ENCODE measurements at regions not wholly inside any gene's neighbourhood (a gene's known extent, or its start where the extent isn't known, plus 50 kb on each side); places are given as distances from the start of the nearest gene placed in this dataset.

GRCh38 chr3:139770577-139770976, 92.8 kb upstream of the NMNAT3 start:
- Histone ChIP-seq H3K4me3 (ENCODE audit: low read length) (no peak overlapping the region), H3K27ac (ENCODE audit: low read length) (no peak overlapping the region), H3K9me2 (replicated peaks; ENCODE audit: insufficient read depth, low read length) (no peaks in the 10 kb centered on the region), H3K36me3 (replicated peaks; ENCODE audit: insufficient read depth, low read length) (no peaks in the 10 kb centered on the region), H3F3A (ENCODE audit: insufficient read depth, low read length) (no peaks in the 10 kb centered on the region), H3K79me2 (ENCODE audit: low read length) (no peaks in the 10 kb centered on the region), H3K9ac (ENCODE audit: low read length) (no peak overlapping the region), H4K20me1 (ENCODE audit: insufficient read depth, low read length) (no peaks in the 10 kb centered on the region), H3K27me3 (replicated peaks; ENCODE audit: insufficient read depth, low read length) (no peaks in the 10 kb centered on the region), H3K4me2 (ENCODE audit: low read depth, low read length) (peak overlapping the region; percentile 41; the same call in 1 of the 2 replicates), H2AFZ (ENCODE audit: low read length) (no peak overlapping the region), H3K9me3 (replicated peaks; ENCODE audit: insufficient read depth, low read length) (no peaks in the 10 kb centered on the region), H3K4me1 (ENCODE audit: low read length) (peaks cover 12% of the 10 kb centered on the region)
- TF ChIP-seq EZH2phosphoT487 (IDR thresholded peaks at IDR 0.05; ENCODE audit: low read length), result no peak
- TF ChIP-seq EZH2 (optimal IDR thresholded peaks at IDR 0.05; ENCODE audit: low read depth, low read length), result no peak
- TF ChIP-seq CTCF (IDR thresholded peaks at IDR 0.05; ENCODE audit: low read length), result no peak
- peak; percentile 67 for DNase-seq

- no peak overlapping the region for H2AFZ ChIP-seq (ENCODE audit: low read length)
- peaks cover 12% of the 10 kb centered on the region for H3K4me1 ChIP-seq (ENCODE audit: low read length)
- H3K27me3 ChIP-seq (replicated peaks; ENCODE audit: insufficient read depth, low read length), result no peaks in the 10 kb centered on the region
- no peak overlapping the region for H3K27ac ChIP-seq (ENCODE audit: low read length)
- H3K9ac ChIP-seq (ENCODE audit: low read length), result no peak overlapping the region
- no peaks in the 10 kb centered on the region for H3F3A ChIP-seq (ENCODE audit: insufficient read depth, low read length)
- no peak for DNase-seq
- no peaks in the 10 kb centered on the region for H3K79me2 ChIP-seq (ENCODE audit: low read length)
- H4K20me1 ChIP-seq (ENCODE audit: insufficient read depth, low read length), result no peaks in the 10 kb centered on the region
- H3K4me3 ChIP-seq (ENCODE audit: low read length), result no peak overlapping the region
- no peaks in the 10 kb centered on the region for H3K9me2 ChIP-seq (replicated peaks; ENCODE audit: insufficient read depth, low read length)
- no peak overlapping the region for H3K4me2 ChIP-seq (ENCODE audit: low read depth, low read length)
- no peaks in the 10 kb centered on the region for H3K36me3 ChIP-seq (replicated peaks; ENCODE audit: insufficient read depth, low read length)
- H3K9me3 ChIP-seq (replicated peaks; ENCODE audit: insufficient read depth, low read length), result no peaks in the 10 kb centered on the region
- TF ChIP-seq EZH2 (optimal IDR thresholded peaks at IDR 0.05; ENCODE audit: low read depth, low read length), result no peak
- no peak for TF ChIP-seq EZH2phosphoT487 (IDR thresholded peaks at IDR 0.05; ENCODE audit: low read length)
- no peak for TF ChIP-seq CTCF (IDR thresholded peaks at IDR 0.05; ENCODE audit: low read length)
Measured at GRCh38 chr3:139769796-139770195, 92.0 kb upstream of the NMNAT3 start.

- H3K27ac ChIP-seq (ENCODE audit: low read length), result no peak overlapping the region
- H3F3A ChIP-seq (ENCODE audit: insufficient read depth, low read length), result no peaks in the 10 kb centered on the region
- no peak for DNase-seq
Measured at GRCh38 chr3:139764936-139765335, 87.2 kb upstream of the NMNAT3 start.

More at GRCh38 chr3:139764936-139765335, 87.2 kb upstream of the NMNAT3 start:
- no peak overlapping the region for H3K9ac ChIP-seq (ENCODE audit: low read length)
- no peak overlapping the region for H3K4me2 ChIP-seq (ENCODE audit: low read depth, low read length)
- H3K4me3 ChIP-seq (ENCODE audit: low read length), result no peak overlapping the region
- no peak overlapping the region for H2AFZ ChIP-seq (ENCODE audit: low read length)
- H3K4me1 ChIP-seq (ENCODE audit: low read length), result no peaks in the 10 kb centered on the region; the same call in 1 of the 2 replicates
- TF ChIP-seq CTCF (IDR thresholded peaks at IDR 0.05; ENCODE audit: low read length) (no peak), EZH2phosphoT487 (IDR thresholded peaks at IDR 0.05; ENCODE audit: low read length) (no peak), EZH2 (optimal IDR thresholded peaks at IDR 0.05; ENCODE audit: low read depth, low read length) (no peak)
- no peaks in the 10 kb centered on the region for H3K27me3 ChIP-seq (replicated peaks; ENCODE audit: insufficient read depth, low read length)
- no peaks in the 10 kb centered on the region for H3K9me3 ChIP-seq (replicated peaks; ENCODE audit: insufficient read depth, low read length)
- no peaks in the 10 kb centered on the region for H3K79me2 ChIP-seq (ENCODE audit: low read length)
- no peaks in the 10 kb centered on the region for H4K20me1 ChIP-seq (ENCODE audit: insufficient read depth, low read length)
- H3K36me3 ChIP-seq (replicated peaks; ENCODE audit: insufficient read depth, low read length), result no peaks in the 10 kb centered on the region
- H3K9me2 ChIP-seq (replicated peaks; ENCODE audit: insufficient read depth, low read length), result no peaks in the 10 kb centered on the region

All from MM.1S (cell line).